Gastrocnemius medialis (tissue), 4 donors: ENCODE measurements at regions not wholly inside any gene's neighbourhood (a gene's known extent, or its start where the extent isn't known, plus 50 kb on each side); places are given as distances from the start of the nearest gene placed in this dataset.

Experiments
- ATAC-seq, 2 donors: fragments of 150-250 bp; one replicate each; pipeline ENCODE4 v1.9.1; 2016
- DNase-seq, 2 donors: peaks; one replicate each; pipeline ENCODE4 v3.0.0-alpha.2; 2019
- H3K27ac ChIP-seq, 4 donors: fragments of 200-600 bp; sonication (generic); 1 replicate in 1 of 4; 2 replicates in 3 of 4; pipeline ENCODE4 v1.5.1; 2016 to 2018; ENCODE audit warnings: mild to moderate bottlenecking in 2 of 4, moderate library complexity in 1 of 4
- H3K27me3 ChIP-seq, 3 donors: fragments of 200-600 bp; sonication (generic) in 2 of 3; 1 replicate in 1 of 3; 2 replicates in 2 of 3; pipeline versions ENCODE4 v1.5.1 to v1.6.0; 2016 to 2019; ENCODE audit warnings: mild to moderate bottlenecking in 1 of 3, moderate library complexity in 1 of 3
- H3K36me3 ChIP-seq, 2 donors: fragments of 200-600 bp; sonication (generic) in 1 of 2; one replicate each; pipeline ENCODE4 v1.5.1; 2017 to 2018
- H3K4me1 ChIP-seq, 2 donors: fragments of 200-600 bp; sonication (generic) in 1 of 2; one replicate each; pipeline ENCODE4 v1.5.1; 2016 to 2017; ENCODE audit warnings: mild to moderate bottlenecking in 2 of 2
- H3K4me3 ChIP-seq, 4 donors: fragments of 200-600 bp; sonication (generic) in 3 of 4; 1 replicate in 1 of 4; 2 replicates in 3 of 4; pipeline ENCODE4 v1.5.1; 2016 to 2019; ENCODE audit warnings: mild to moderate bottlenecking in 2 of 4
- H3K9me3 ChIP-seq, 3 donors: fragments of 200-600 bp; sonication (generic) in 2 of 3; 1 replicate in 1 of 3; 2 replicates in 2 of 3; pipeline ENCODE4 v1.5.1; 2016 to 2019
- CTCF ChIP-seq, 5 experiments: fragments of 450-650 bp in 3 of 5; fragments of 200-600 bp in 2 of 5; sonication (generic) in 2 of 5; IDR thresholded peaks in 4 of 5; conservative IDR thresholded peaks in 1 of 5; 1 replicate in 4 of 5; 2 replicates in 1 of 5; pipeline ENCODE4 v1.5.1; 2016 to 2019; ENCODE audit warnings: antibody characterized with exemption in 5 of 5, mild to moderate bottlenecking in 3 of 5, moderate library complexity in 3 of 5
- POLR2A ChIP-seq, 2 donors: fragments of 450-650 bp; IDR thresholded peaks; one replicate each; pipeline ENCODE4 v1.6.1; 2017; ENCODE audit warnings: antibody characterized with exemption in 2 of 2, mild to moderate bottlenecking in 2 of 2, moderate library complexity in 2 of 2
- in situ Hi-C, 4 donors: fragments of 200-750 bp; cut with MboI; loops; one replicate each; pipeline versions ENCODE4 v1.15.0 to v1.8.0; 2017; ENCODE audit warnings: low sequenced_read_pairs in 4 of 4
- intact Hi-C: fragments of 100-400 bp; cut with DNase I; formaldehyde crosslinking; loops from one replicate; pipeline ENCODE4 v1.15.1; 2023; ENCODE audit warnings: low total_unique reads

GRCh38 chr7:34550996-34551395 is 107.0 kb upstream of the NPSR1 start:
- TF ChIP-seq CTCF (IDR thresholded peaks at IDR 0.05 in 4 of 5, conservative IDR thresholded peaks at IDR 0.05 in 1 of 5) (no peak), POLR2A (IDR thresholded peaks at IDR 0.05) (no peak)
- ATAC-seq (no peak), DNase-seq (no peak)
- no peak overlapping the region for H3K4me3 ChIP-seq
- H3K27me3 ChIP-seq = no peaks in the 10 kb centered on the region
- H3K4me1 ChIP-seq = no peaks in the 10 kb centered on the region
- no peaks in the 10 kb centered on the region for H3K9me3 ChIP-seq
- H3K36me3 ChIP-seq = no peaks in the 10 kb centered on the region
- in situ Hi-C loops (no loop called here), intact Hi-C loops (no loop called here)
- no peak overlapping the region for H3K27ac ChIP-seq

GRCh38 chr7:34552502-34552901 is 105.5 kb upstream of the NPSR1 start:
- H3K27me3 ChIP-seq = no peaks in the 10 kb centered on the region
- DNase-seq (no peak), ATAC-seq (no peak)
- H3K9me3 ChIP-seq = peaks cover 0 to 7% (median 0%) of the 10 kb centered on the region in 3 donors
- intact Hi-C loops = no loop called here
- no peak overlapping the region for H3K27ac ChIP-seq
- no peak for TF ChIP-seq CTCF (IDR thresholded peaks at IDR 0.05 in 4 of 5, conservative IDR thresholded peaks at IDR 0.05 in 1 of 5)
- no peak for TF ChIP-seq POLR2A (IDR thresholded peaks at IDR 0.05)
- H3K4me1 ChIP-seq = no peaks in the 10 kb centered on the region
- no peak overlapping the region for H3K4me3 ChIP-seq
- in situ Hi-C loops = no loop called here
- H3K36me3 ChIP-seq = no peaks in the 10 kb centered on the region

GRCh38 chr7:34558022-34558421 is 100.0 kb upstream of the NPSR1 start:
- Histone ChIP-seq H3K4me1 (no peaks in the 10 kb centered on the region), H3K36me3 (no peaks in the 10 kb centered on the region), H3K4me3 (no peak overlapping the region), H3K27me3 (no peaks in the 10 kb centered on the region), H3K9me3 (peaks cover 0 to 7% (median 0%) of the 10 kb centered on the region in 3 donors), H3K27ac (no peak overlapping the region)
- in situ Hi-C loops = no loop called here
- DNase-seq (no peak), ATAC-seq (no peak)
- intact Hi-C loops = no loop called here
- TF ChIP-seq POLR2A (IDR thresholded peaks at IDR 0.05) (no peak), CTCF (IDR thresholded peaks at IDR 0.05 in 4 of 5, conservative IDR thresholded peaks at IDR 0.05 in 1 of 5) (no peak)

GRCh38 chr7:34564091-34564490 is 93.9 kb upstream of the NPSR1 start:
- intact Hi-C loops (no loop called here), in situ Hi-C loops (no loop called here)
- Histone ChIP-seq H3K36me3 (no peaks in the 10 kb centered on the region), H3K4me3 (no peak overlapping the region), H3K27me3 (no peaks in the 10 kb centered on the region), H3K27ac (no peak overlapping the region), H3K9me3 (no peaks in the 10 kb centered on the region), H3K4me1 (no peaks in the 10 kb centered on the region)
- no peak for TF ChIP-seq CTCF (IDR thresholded peaks at IDR 0.05 in 4 of 5, conservative IDR thresholded peaks at IDR 0.05 in 1 of 5)
- no peak for TF ChIP-seq POLR2A (IDR thresholded peaks at IDR 0.05)
- no peak for ATAC-seq
- DNase-seq = no peak

- in situ Hi-C loops = no loop called here
- intact Hi-C loops = no loop called here
Measured at GRCh38 chr7:34567906-34568305, 90.1 kb upstream of the NPSR1 start.

More at GRCh38 chr7:34567906-34568305, 90.1 kb upstream of the NPSR1 start:
- Histone ChIP-seq H3K27ac (no peak overlapping the region), H3K27me3 (no peaks in the 10 kb centered on the region), H3K36me3 (no peaks in the 10 kb centered on the region), H3K4me3 (no peak overlapping the region), H3K4me1 (no peaks in the 10 kb centered on the region), H3K9me3 (no peaks in the 10 kb centered on the region)
- TF ChIP-seq POLR2A (IDR thresholded peaks at IDR 0.05) (no peak), CTCF (IDR thresholded peaks at IDR 0.05 in 4 of 5, conservative IDR thresholded peaks at IDR 0.05 in 1 of 5) (no peak)
- no peak for ATAC-seq
- DNase-seq = no peak
